ENCODE measurements at regions not wholly inside any gene's neighbourhood (a gene's known extent, or its start where the extent isn't known, plus 50 kb on each side); places are given as distances from the start of the nearest gene placed in this dataset.
A peak's percentile ranks its signal among the peaks of the same experiment; 100 is the strongest.

- Mint-ChIP-seq H3K4me3 (ENCODE audit: unreplicated experiment) (peak overlapping the region; percentile 52), H3K27me3 (ENCODE audit: insufficient read depth, unreplicated experiment) (no peaks in the 10 kb centered on the region), H3K4me1 (ENCODE audit: insufficient read depth, unreplicated experiment) (peaks cover 75% of the 10 kb centered on the region), H3K27ac (ENCODE audit: low read depth, unreplicated experiment) (peak overlapping the region; percentile 76), H3K36me3 (ENCODE audit: insufficient read depth, unreplicated experiment) (peaks cover 95% of the 10 kb centered on the region), H3K9me3 (ENCODE audit: unreplicated experiment) (no peaks in the 10 kb centered on the region)
- TF ChIP-seq CTCF (IDR thresholded peaks at IDR 0.05; ENCODE audit: unreplicated experiment), result no peak
- peak; percentile 59 for DNase-seq (ENCODE audit: unreplicated experiment)
- BruUV-seq (replicated peaks), result no TSS peak
- intact Hi-C loops (cut with micrococcal nuclease), result no loop called here
- ChIA-PET POLR2A (interaction anchor here (0.8 to 9.3 kb wide), 22 partner anchors 9 to 147 kb away, joined by 3 to 93 read pairs (median 6); no protein-coding TSS in a partner anchor), CTCF (interaction anchor here (0.6 to 8.4 kb wide), 14 partner anchors 10 to 147 kb away, joined by 3 to 123 read pairs (median 16); no protein-coding TSS in a partner anchor)
Observed at GRCh38 chr7:130893441-130893894, 159.5 kb upstream of the KLF14 start.

- ChIA-PET POLR2A (interaction anchor here (0.5 to 9.3 kb wide), 25 partner anchors 10 to 148 kb away, joined by 3 to 93 read pairs (median 5); no protein-coding TSS in a partner anchor), CTCF (interaction anchor here (0.6 to 8.4 kb wide), 13 partner anchors 10 to 146 kb away, joined by 3 to 123 read pairs (median 34); no protein-coding TSS in a partner anchor)
- no peaks in the 10 kb centered on the region for H3K27me3 Mint-ChIP-seq (ENCODE audit: insufficient read depth, unreplicated experiment)
- TF ChIP-seq CTCF (IDR thresholded peaks at IDR 0.05; ENCODE audit: unreplicated experiment), result no peak
- H3K27ac Mint-ChIP-seq (ENCODE audit: low read depth, unreplicated experiment), result peak overlapping the region; percentile 76
- no peaks in the 10 kb centered on the region for H3K9me3 Mint-ChIP-seq (ENCODE audit: unreplicated experiment)
- peak overlapping the region; percentile 52 for H3K4me3 Mint-ChIP-seq (ENCODE audit: unreplicated experiment)
- peaks cover 95% of the 10 kb centered on the region for H3K36me3 Mint-ChIP-seq (ENCODE audit: insufficient read depth, unreplicated experiment)
- intact Hi-C loops (cut with micrococcal nuclease), result no loop called here
- peak; percentile 95 for DNase-seq (ENCODE audit: unreplicated experiment)
- no TSS peak for BruUV-seq (replicated peaks)
- peaks cover 74% of the 10 kb centered on the region for H3K4me1 Mint-ChIP-seq (ENCODE audit: insufficient read depth, unreplicated experiment)
Observed at GRCh38 chr7:130894146-130894908, 160.3 kb upstream of the KLF14 start.

- peak overlapping the region; percentile 76 for H3K27ac Mint-ChIP-seq (ENCODE audit: low read depth, unreplicated experiment)
- peaks cover 95% of the 10 kb centered on the region for H3K36me3 Mint-ChIP-seq (ENCODE audit: insufficient read depth, unreplicated experiment)
- H3K27me3 Mint-ChIP-seq (ENCODE audit: insufficient read depth, unreplicated experiment), result no peaks in the 10 kb centered on the region
- no peaks in the 10 kb centered on the region for H3K9me3 Mint-ChIP-seq (ENCODE audit: unreplicated experiment)
- CTCF ChIA-PET, result interaction anchor here (0.7 to 8.4 kb wide), 22 partner anchors 10 to 145 kb away, joined by 3 to 123 read pairs (median 27); no protein-coding TSS in a partner anchor
- peaks cover 82% of the 10 kb centered on the region for H3K4me1 Mint-ChIP-seq (ENCODE audit: insufficient read depth, unreplicated experiment)
- DNase-seq (ENCODE audit: unreplicated experiment), result no peak
- POLR2A ChIA-PET, result interaction anchor here (0.5 to 9.3 kb wide), 17 partner anchors 9 to 212 kb away, joined by 3 to 93 read pairs (median 11); no protein-coding TSS in a partner anchor
- peak overlapping the region; percentile 52 for H3K4me3 Mint-ChIP-seq (ENCODE audit: unreplicated experiment)
- no peak for TF ChIP-seq CTCF (IDR thresholded peaks at IDR 0.05; ENCODE audit: unreplicated experiment)
- intact Hi-C loops (cut with micrococcal nuclease), result no loop called here
- BruUV-seq (replicated peaks), result no TSS peak
Observed at GRCh38 chr7:130894909-130895750, 161.1 kb upstream of the KLF14 start.
